H1 (cell line): ENCODE measurements at regions not wholly inside any gene's neighbourhood (a gene's known extent, or its start where the extent isn't known, plus 50 kb on each side); places are given as distances from the start of the nearest gene placed in this dataset.

Experiments
- CTCF ChIA-PET: fragments of 300-600 bp; sonication (Branson Sonifier 250); formaldehyde crosslinking; loops from one replicate; lab custom pipeline; 2021; ENCODE audit not compliant: partially characterized antibody; lab: Charles Lee
- POLR2A ChIA-PET: fragments of 300-600 bp; sonication (Branson Sonifier 250); formaldehyde crosslinking; loops from one replicate; lab custom pipeline; 2021; ENCODE audit warnings: inconsistent platforms; ENCODE audit not compliant: partially characterized antibody; lab: Charles Lee
- DNase-seq, 2 experiments: peaks; one replicate each; pipeline versions ENCODE4 v3.0.0 to v3.0.0-alpha.2; 2010 to 2022; ENCODE audit warnings: low spot score in 2 of 2, low read depth in 1 of 2, mixed read lengths in 1 of 2
- FAIRE-seq: peaks from 2 replicates; lab custom pipeline; 2011; peaks lifted over from hg19 to GRCh38; lab: Jason Lieb, UNC
- H2AFZ ChIP-seq: 2 replicates; pipeline ENCODE4 v1.8.1; 2012; ENCODE audit warnings: low read length, inconsistent platforms
- H2AK5ac ChIP-seq: 2 replicates; pipeline ENCODE4 v1.6.1; 2013; ENCODE audit warnings: low read depth, low read length
- H2BK120ac ChIP-seq: replicated peaks from 2 replicates; pipeline ENCODE3; 2013; ENCODE audit warnings: low read depth, low read length, inconsistent platforms
- H2BK12ac ChIP-seq: 2 replicates; pipeline ENCODE4 v1.6.1; 2013; ENCODE audit warnings: low read depth, low read length
- H2BK15ac ChIP-seq: 2 replicates; pipeline ENCODE4 v1.6.1; 2013; ENCODE audit warnings: low read length
- H2BK20ac ChIP-seq: 2 replicates; pipeline ENCODE4 v1.6.1; 2013; ENCODE audit warnings: low read length
- H2BK5ac ChIP-seq: 2 replicates; pipeline ENCODE4 v1.6.1; 2013; ENCODE audit warnings: low read depth, low read length
- H3K14ac ChIP-seq: 2 replicates; pipeline ENCODE4 v1.6.1; 2013; ENCODE audit warnings: inconsistent platforms; ENCODE audit not compliant: insufficient read length
- H3K18ac ChIP-seq: 2 replicates; pipeline ENCODE4 v1.6.1; 2013; ENCODE audit warnings: low read length; ENCODE audit errors: extremely low read depth
- H3K23ac ChIP-seq: 2 replicates; pipeline ENCODE4 v1.6.1; 2013; ENCODE audit warnings: inconsistent platforms; ENCODE audit not compliant: insufficient read length
- H3K23me2 ChIP-seq: 2 replicates; pipeline ENCODE4 v1.6.1; 2013; ENCODE audit warnings: low read depth, low read length
- H3K27ac ChIP-seq: 2 replicates; pipeline ENCODE4 v1.6.1; 2011; ENCODE audit warnings: low read depth, low read length, inconsistent platforms
- H3K27me3 ChIP-seq, 4 experiments: replicated peaks in 1 of 4; 1 replicate in 1 of 4; 2 replicates in 3 of 4; pipeline versions ENCODE4 v1.6.1 to v1.8.1; 2011 to 2013; ENCODE audit warnings: low read length in 3 of 4, mild to moderate bottlenecking in 3 of 4, inconsistent platforms in 2 of 4, mixed read lengths in 2 of 4, moderate library complexity in 1 of 4; ENCODE audit not compliant: control insufficient read depth in 3 of 4, insufficient read depth in 3 of 4; ENCODE audit errors: extremely low read depth in 1 of 4
- H3K36me3 ChIP-seq, 4 experiments: 2 replicates each; pipeline versions ENCODE4 v1.6.1 to v1.8.1; 2011 to 2013; ENCODE audit warnings: mild to moderate bottlenecking in 4 of 4, low read length in 3 of 4, moderate library complexity in 2 of 4, control low read depth in 1 of 4, inconsistent platforms in 1 of 4; ENCODE audit not compliant: insufficient read depth in 4 of 4, control insufficient read depth in 2 of 4
- H3K4ac ChIP-seq: replicated peaks from 2 replicates; pipeline ENCODE3; 2013; ENCODE audit warnings: low read length, low read depth, mixed read lengths, inconsistent platforms; ENCODE audit not compliant: insufficient read length
- H3K4me1 ChIP-seq, 4 experiments: replicated peaks in 1 of 4; 1 replicate in 1 of 4; 2 replicates in 3 of 4; pipeline versions ENCODE4 v1.6.1 to v1.8.1; 2011 to 2013; ENCODE audit warnings: low read length in 3 of 4, inconsistent platforms in 2 of 4, mixed read lengths in 1 of 4; ENCODE audit not compliant: insufficient read depth in 4 of 4, control insufficient read depth in 3 of 4
- H3K4me2 ChIP-seq, 2 experiments: 2 replicates each; pipeline versions ENCODE4 v1.6.1 to v1.8.1; 2011 to 2013; ENCODE audit warnings: low read depth in 2 of 2, low read length in 2 of 2, control low read depth in 1 of 2, inconsistent platforms in 1 of 2, mild to moderate bottlenecking in 1 of 2; ENCODE audit not compliant: insufficient read depth in 1 of 2
- H3K4me3 ChIP-seq, 4 experiments: fragments of 200-600, 300-600 bp in 1 of 4; sonication (generic), shearing (Covaris generic), sonication (Bioruptor Twin) in 1 of 4; 2 replicates each; pipeline versions ENCODE4 v1.5.1 to v1.8.1; 2011 to 2016; ENCODE audit warnings: low read length in 4 of 4, low read depth in 3 of 4, control low read depth in 2 of 4, inconsistent platforms in 2 of 4, mild to moderate bottlenecking in 2 of 4, mixed read lengths in 1 of 4, moderate library complexity in 1 of 4; ENCODE audit not compliant: insufficient read depth in 2 of 4; ENCODE audit errors: extremely low read depth in 1 of 4
- H3K56ac ChIP-seq: replicated peaks from 2 replicates; pipeline ENCODE3; 2013; ENCODE audit warnings: low read depth, mild to moderate bottlenecking, mixed read lengths, low read length, inconsistent platforms; ENCODE audit not compliant: insufficient read length
- H3K79me1 ChIP-seq: 2 replicates; pipeline ENCODE4 v1.6.1; 2013; ENCODE audit warnings: low read depth, low read length, control low read depth
- H3K79me2 ChIP-seq, 2 experiments: 2 replicates each; pipeline versions ENCODE4 v1.6.1 to v1.8.1; 2012 to 2013; ENCODE audit warnings: low read length in 2 of 2, mild to moderate bottlenecking in 2 of 2, inconsistent platforms in 1 of 2; ENCODE audit not compliant: insufficient read depth in 2 of 2, control insufficient read depth in 1 of 2
- H3K9ac ChIP-seq, 4 experiments: replicated peaks in 1 of 4; 1 replicate in 1 of 4; 2 replicates in 3 of 4; pipeline versions ENCODE4 v1.6.1 to v1.8.1; 2011 to 2013; ENCODE audit warnings: low read depth in 3 of 4, low read length in 3 of 4, control low read depth in 2 of 4, mild to moderate bottlenecking in 2 of 4, moderate library complexity in 2 of 4, inconsistent platforms in 1 of 4; ENCODE audit errors: extremely low read depth in 1 of 4
- H3K9me3 ChIP-seq, 2 experiments: 2 replicates each; pipeline versions ENCODE4 v1.6.1 to v1.8.1; 2012 to 2013; ENCODE audit warnings: mild to moderate bottlenecking in 2 of 2, moderate library complexity in 2 of 2, control low read depth in 1 of 2, inconsistent platforms in 1 of 2, low read depth in 1 of 2, low read length in 1 of 2, mixed read lengths in 1 of 2; ENCODE audit not compliant: insufficient read depth in 2 of 2
- H4K20me1 ChIP-seq, 2 experiments: replicated peaks in 1 of 2; 2 replicates each; pipeline versions ENCODE3 to v1.8.1; 2011 to 2013; ENCODE audit warnings: inconsistent platforms in 2 of 2, low read length in 2 of 2, mild to moderate bottlenecking in 1 of 2; ENCODE audit not compliant: insufficient read depth in 2 of 2, control insufficient read depth in 1 of 2
- H4K5ac ChIP-seq: 2 replicates; pipeline ENCODE4 v1.6.1; 2013; ENCODE audit warnings: low read length, low read depth, mixed read lengths, inconsistent platforms; ENCODE audit not compliant: insufficient read length
- H4K8ac ChIP-seq: 2 replicates; pipeline ENCODE4 v1.8.0; 2013; ENCODE audit warnings: mild to moderate bottlenecking, moderate library complexity, low read length, inconsistent platforms; ENCODE audit not compliant: insufficient read depth; ENCODE audit errors: extremely low read depth
- H4K91ac ChIP-seq: replicated peaks from 2 replicates; pipeline ENCODE3; 2013; ENCODE audit warnings: low read length, mixed read lengths, inconsistent platforms; ENCODE audit not compliant: insufficient read length
- BCL11A ChIP-seq, 2 experiments: IDR thresholded peaks; one replicate each; pipeline ENCODE4 v1.6.1; 2011; ENCODE audit warnings: low read depth in 2 of 2, low read length in 2 of 2, mild to moderate bottlenecking in 2 of 2
- CHD2 ChIP-seq: IDR thresholded peaks from 2 replicates; pipeline ENCODE4 v1.6.1; 2012; ENCODE audit warnings: low read length, improper control_type of control experiment
- CTBP2 ChIP-seq: IDR thresholded peaks from 2 replicates; pipeline ENCODE4 v1.7.0; 2011; ENCODE audit warnings: borderline replicate concordance, mild to moderate bottlenecking, moderate library complexity, mixed read lengths, low read length; ENCODE audit not compliant: insufficient read depth, insufficient read length
- EZH2 ChIP-seq: fragments of 200-600 bp; sonication (generic); IDR thresholded peaks from 2 replicates; pipeline ENCODE4 v1.7.1; 2012; ENCODE audit warnings: low read depth, mild to moderate bottlenecking, moderate library complexity, low read length, inconsistent platforms; ENCODE audit not compliant: severe bottlenecking
- GTF2F1 ChIP-seq: IDR thresholded peaks from 2 replicates; pipeline ENCODE4 v1.6.1; 2012; ENCODE audit warnings: low read depth, low read length, improper control_type of control experiment, borderline replicate concordance
- JUN ChIP-seq: IDR thresholded peaks from 2 replicates; pipeline ENCODE4 v1.6.1; 2011; ENCODE audit warnings: low read depth, mild to moderate bottlenecking, improper control_type of control experiment, low read length
- KDM4A ChIP-seq: IDR thresholded peaks from one replicate; pipeline ENCODE4 v1.7.1; 2012; ENCODE audit warnings: low read depth, mild to moderate bottlenecking, moderate library complexity, low read length, inconsistent platforms; ENCODE audit not compliant: severe bottlenecking
- PHF8 ChIP-seq: fragments of 200-600 bp; sonication (generic); conservative IDR thresholded peaks from 2 replicates; pipeline ENCODE4 v1.7.1; 2012; ENCODE audit warnings: low read depth, mild to moderate bottlenecking, inconsistent platforms, low read length, moderate library complexity
- RNF2 ChIP-seq: fragments of 200-900, 300-1000 bp; sonication (generic); IDR thresholded peaks from 2 replicates; pipeline ENCODE4 v1.7.1; 2016; ENCODE audit warnings: borderline replicate concordance, low read depth, mild to moderate bottlenecking, antibody characterized with exemption, low read length; ENCODE audit not compliant: poor library complexity, severe bottlenecking; ENCODE audit errors: missing control alignments
- TAF7 ChIP-seq: optimal IDR thresholded peaks from 2 replicates; pipeline ENCODE3; 2011; ENCODE audit warnings: low read depth, mild to moderate bottlenecking, inconsistent platforms, low read length, moderate library complexity, borderline replicate concordance
- ZNF274 ChIP-seq: IDR thresholded peaks from 2 replicates; pipeline ENCODE4 v1.7.0; 2012; ENCODE audit warnings: low read length, borderline replicate concordance; ENCODE audit errors: extremely low read depth
- WGBS, 2 experiments: shearing (Covaris generic) in 1 of 2; methylation state at CpG; one replicate each; pipeline versions ENCODE4 v1.1.6 to v1.1.7; 2013 to 2015; ENCODE audit warnings: low lambda C conversion rate in 2 of 2, mixed read lengths in 2 of 2, inconsistent platforms in 1 of 2, low coverage in 1 of 2, missing lambda C conversion rate in 1 of 2; ENCODE audit not compliant: insufficient replicate concordance in 2 of 2, insufficient coverage in 1 of 2, insufficient read length in 1 of 2; ENCODE audit errors: extremely low coverage in 1 of 2, missing lambda C conversion rate in 1 of 2; 5-methylcytosine and 5-hydroxymethylcytosine counted together

DNA sequence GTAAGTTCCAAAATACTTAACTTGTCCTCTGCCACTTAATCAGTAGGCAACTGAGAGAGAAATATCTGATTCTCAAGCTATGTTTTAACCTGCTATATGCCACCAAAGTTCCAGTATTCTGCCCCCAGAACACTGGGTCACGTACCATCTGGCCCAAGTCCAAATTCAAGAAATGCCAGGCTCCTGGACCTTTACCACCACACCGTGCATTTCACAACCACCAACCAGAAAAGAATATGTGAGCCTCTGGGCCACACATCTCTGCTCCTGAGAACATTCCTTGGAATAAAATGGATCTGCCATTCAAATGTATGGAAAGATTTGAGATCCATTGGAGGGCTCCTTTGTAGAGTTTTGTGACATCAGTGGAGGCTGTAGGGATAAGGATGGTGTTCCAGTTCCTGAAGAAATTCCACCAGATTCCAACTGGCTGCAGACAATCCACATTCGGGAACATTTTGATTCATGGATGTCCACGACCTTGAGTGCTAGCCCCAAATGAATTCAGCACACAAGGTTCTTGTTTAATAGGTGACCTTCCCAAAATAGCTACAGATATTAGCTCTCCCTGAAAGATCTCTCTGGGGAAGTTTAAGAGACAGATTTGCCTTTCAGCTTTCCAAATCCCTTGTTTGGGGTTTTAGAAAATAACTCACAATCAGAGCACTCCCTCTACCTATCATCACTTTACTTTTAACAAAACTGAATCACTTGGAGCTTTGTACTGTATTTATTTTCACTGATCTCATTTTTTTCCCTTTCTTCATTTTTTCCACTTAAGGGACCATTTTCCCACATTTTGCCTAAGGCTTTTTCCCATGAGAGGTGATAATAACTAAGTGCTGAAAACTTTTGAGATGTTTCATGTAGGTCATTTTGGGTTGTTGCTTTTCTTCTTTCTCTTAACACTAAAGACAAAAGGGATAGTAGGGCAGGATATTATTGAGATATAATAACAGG is 128.4 kb upstream of the ZC3H11B start:
- no peak overlapping the region for H4K5ac ChIP-seq
- H3K23me2 ChIP-seq, result no peaks in the 10 kb centered on the region
- no peak overlapping the region for H3K27ac ChIP-seq
- no peak overlapping the region for H2BK5ac ChIP-seq
- H2AFZ ChIP-seq, result no peak overlapping the region
- no peak overlapping the region for H2AK5ac ChIP-seq
- H3K18ac ChIP-seq, result no peak overlapping the region
- no peak overlapping the region for H2BK20ac ChIP-seq
- no peak overlapping the region for H3K56ac ChIP-seq
- no peak overlapping the region for H3K23ac ChIP-seq
- H3K79me1 ChIP-seq, result no peaks in the 10 kb centered on the region
- no peaks in the 10 kb centered on the region for H3K27me3 ChIP-seq
- no peak overlapping the region for H3K4me3 ChIP-seq
- H3K4ac ChIP-seq, result no peak overlapping the region
- 88% methylated on average over 4 of the region's 4 CpGs; no CpG with 5 or more reads in 1 of the 2 experiments for WGBS, 2 experiments
- H4K91ac ChIP-seq, result no peak overlapping the region
- H3K9me3 ChIP-seq, result no peaks in the 10 kb centered on the region
- no peak overlapping the region for H2BK12ac ChIP-seq
- ChIA-PET POLR2A (no interaction called here), CTCF (interaction anchor here (0.9 to 4.2 kb wide), 4 partner anchors 10 to 80 kb away, joined by 3 to 14 read pairs (median 4); no protein-coding TSS in a partner anchor)
- no peak for DNase-seq
- no peaks in the 10 kb centered on the region for H3K79me2 ChIP-seq
- no peak overlapping the region for H3K14ac ChIP-seq
- FAIRE-seq, result no peak
- no peaks in the 10 kb centered on the region for H4K20me1 ChIP-seq
- H4K8ac ChIP-seq, result no peak overlapping the region
- H3K4me2 ChIP-seq, result no peak overlapping the region
- no peak overlapping the region for H2BK120ac ChIP-seq
- no peaks in the 10 kb centered on the region for H3K4me1 ChIP-seq
- no peak overlapping the region for H2BK15ac ChIP-seq
- no peak overlapping the region for H3K9ac ChIP-seq
- H3K36me3 ChIP-seq, result no peaks in the 10 kb centered on the region
- TF ChIP-seq KDM4A (no peak), EZH2 (no peak), JUN (no peak), CTBP2 (no peak), CHD2 (no peak), ZNF274 (no peak), BCL11A (IDR thresholded peaks at IDR 0.05; ENCODE audit: low read depth in 2 of 2, low read length in 2 of 2) (no peak), PHF8 (no peak), GTF2F1 (no peak), TAF7 (no peak), RNF2 (no peak)
